Left kidney (tissue), 1 donor: ENCODE measurements at regions not wholly inside any gene's neighbourhood (a gene's known extent, or its start where the extent isn't known, plus 50 kb on each side); places are given as distances from the start of the nearest gene placed in this dataset.
"Not testable (repeated sequence)": the region's sequence is repeated elsewhere in the genome, so short reads cannot be mapped to it uniquely, and the experiment has no call there.

Experiments
- DNase-seq: peaks from one replicate; pipeline ENCODE4 v3.0.0-alpha.2; 2013

DNA sequence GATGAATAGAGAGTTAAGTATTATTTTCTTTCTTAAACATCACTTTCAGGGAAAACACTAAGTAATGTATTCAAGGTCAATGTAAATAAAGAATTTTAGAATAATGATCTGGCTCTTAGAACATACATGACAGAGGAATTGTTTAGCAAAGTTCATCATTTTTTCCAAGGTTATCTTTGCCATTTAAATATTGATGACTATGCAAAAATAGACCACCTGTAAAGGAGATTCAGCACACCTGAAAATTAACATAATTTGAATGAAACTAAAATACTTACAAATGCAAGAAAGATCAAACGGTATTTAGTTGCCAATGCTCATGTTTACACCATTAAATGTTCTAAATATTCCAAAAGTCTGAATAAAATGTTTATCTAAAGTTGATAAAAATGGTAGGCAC, 782.6 kb upstream of the CHORDC1 start:
- no peak for DNase-seq

DNA sequence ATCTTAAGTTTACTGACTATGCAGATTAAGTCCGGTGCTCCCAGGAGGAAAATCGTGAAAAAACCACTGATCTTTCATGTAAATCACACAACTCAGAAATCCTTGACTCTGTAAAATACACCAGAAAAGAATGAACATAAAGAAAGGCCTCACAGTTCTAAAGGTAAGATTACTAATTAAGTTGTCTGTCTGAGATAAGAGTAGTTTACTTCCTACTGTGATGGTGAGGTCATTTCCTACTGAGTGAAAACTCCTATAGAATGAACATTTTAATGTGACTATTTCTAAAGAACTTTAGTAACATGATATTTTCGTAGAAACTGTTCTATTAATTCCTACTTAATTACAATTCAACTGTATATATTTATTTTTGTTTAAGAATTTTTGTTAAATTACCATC, 774.4 kb upstream of the CHORDC1 start:
- DNase-seq = no peak

DNA sequence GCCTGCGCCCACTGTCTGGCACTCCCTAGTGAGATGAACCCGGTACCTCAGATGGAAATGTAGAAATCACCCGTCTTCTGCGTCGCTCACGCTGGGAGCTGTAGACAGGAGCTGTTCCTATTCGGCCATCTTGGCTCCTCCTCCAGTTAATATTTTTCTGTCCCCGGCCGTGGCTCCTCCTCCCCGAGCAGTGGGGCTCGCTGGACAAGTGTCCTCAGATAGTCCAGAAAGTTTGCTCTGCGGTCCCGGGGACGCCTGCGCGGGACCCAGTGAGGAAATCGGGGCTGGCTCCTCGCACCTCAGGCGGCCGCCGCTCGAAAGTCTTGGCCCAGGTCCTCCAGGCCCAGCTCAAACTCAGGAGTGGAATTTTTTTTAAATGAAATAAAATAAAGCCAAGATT, 749.3 kb upstream of the CHORDC1 start:
- DNase-seq = not testable (repeated sequence)

DNA sequence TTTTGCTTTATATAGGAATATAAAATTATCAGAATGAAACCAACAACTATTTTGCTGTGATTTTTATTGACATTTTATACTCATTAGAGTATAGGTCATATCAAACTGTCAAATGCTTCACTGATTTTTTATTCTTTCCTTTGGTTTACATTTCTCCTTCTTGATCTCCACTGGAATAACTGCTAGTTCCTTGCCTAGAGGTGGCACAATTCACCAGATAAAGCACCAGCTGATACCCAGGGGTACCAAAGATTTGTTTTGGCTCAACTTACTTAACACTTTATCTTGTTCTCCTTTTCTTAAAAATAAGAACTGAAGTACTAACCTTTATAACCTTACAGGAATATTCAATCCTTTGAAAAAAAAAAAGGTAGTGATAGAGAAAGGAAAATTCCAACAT, 725.1 kb upstream of the CHORDC1 start:
- no peak for DNase-seq

DNA sequence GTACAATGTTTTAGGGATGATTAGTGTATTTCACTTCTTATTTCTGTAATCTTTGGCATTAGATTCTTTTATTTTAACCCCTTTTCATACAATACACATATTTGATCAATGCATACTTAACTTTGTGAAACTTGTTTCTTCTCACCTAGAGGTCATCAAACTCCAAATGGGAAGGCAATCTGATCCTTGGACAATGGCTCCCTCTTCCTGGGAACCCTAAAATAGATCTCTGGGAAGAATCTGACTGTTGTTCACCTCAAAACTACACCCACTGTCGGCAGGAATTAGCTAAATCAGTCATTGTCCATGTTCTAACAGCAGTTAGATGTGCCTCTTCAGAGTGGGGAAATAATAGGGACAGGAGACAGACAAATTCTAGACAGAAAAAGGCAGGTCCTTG, 707.4 kb upstream of the CHORDC1 start:
- no peak for DNase-seq

DNA sequence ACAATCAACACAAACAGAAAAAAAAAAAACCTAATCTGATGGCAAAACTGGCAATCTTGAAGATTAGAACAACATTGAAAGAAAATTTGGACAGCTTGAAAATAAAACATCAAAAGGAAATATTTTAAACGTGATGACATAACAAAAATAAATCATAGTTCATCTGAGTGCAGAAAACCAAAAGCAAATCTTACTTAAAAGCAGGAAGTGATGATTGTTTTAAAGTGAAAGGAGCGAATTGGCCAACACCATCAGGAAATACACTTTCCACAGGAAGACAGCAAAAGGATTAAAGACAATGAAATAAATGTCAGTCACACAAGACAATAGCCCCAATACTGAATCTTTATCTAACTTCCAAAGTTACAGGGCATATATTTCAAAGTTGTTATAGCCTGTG, 696.5 kb upstream of the CHORDC1 start:
- no peak for DNase-seq

DNA sequence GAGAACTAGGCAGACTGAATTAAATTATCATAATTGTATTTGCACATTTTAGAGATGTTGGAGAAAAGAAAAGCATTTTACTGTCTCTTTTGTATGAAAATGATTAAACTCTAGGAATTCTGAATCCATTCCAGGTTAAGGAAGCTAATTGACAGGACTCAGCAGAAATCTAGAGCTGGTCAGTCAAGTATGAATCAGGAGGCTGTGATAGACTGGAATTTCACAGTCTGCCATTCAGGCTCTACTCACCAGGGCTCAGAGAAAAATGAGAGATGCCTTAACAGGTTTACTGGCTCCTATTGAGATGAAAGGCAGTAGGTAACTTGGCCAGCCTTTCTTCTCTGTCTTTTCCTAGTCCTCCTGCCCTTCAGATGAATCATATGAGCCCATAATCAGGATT, 693.9 kb upstream of the CHORDC1 start:
- no peak for DNase-seq

DNA sequence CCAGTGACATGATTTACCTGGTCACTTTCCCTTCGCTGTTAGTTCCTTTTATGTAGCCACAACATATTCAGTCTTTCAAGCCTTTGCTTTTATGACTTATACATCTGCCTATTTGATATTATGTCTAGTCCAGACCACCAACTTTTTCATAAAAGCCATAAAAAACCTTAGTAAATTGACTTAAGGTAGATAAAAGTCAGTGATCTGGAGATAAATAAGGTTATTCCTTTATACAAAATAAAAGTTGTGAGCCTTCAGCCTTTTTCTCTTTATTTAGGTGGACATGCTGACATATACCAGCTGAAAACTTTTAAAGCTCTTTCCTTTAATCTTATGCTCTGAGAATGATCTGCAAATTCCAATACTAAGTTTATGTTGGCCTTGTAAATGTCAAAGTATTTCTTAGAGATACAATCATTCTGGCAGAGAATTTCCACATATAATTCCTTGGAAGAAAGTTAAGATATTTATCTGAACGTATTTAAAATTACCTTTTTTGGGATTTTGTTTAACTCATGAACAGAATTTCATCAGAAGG, 690.4 kb upstream of the CHORDC1 start:
- DNase-seq = no peak

DNA sequence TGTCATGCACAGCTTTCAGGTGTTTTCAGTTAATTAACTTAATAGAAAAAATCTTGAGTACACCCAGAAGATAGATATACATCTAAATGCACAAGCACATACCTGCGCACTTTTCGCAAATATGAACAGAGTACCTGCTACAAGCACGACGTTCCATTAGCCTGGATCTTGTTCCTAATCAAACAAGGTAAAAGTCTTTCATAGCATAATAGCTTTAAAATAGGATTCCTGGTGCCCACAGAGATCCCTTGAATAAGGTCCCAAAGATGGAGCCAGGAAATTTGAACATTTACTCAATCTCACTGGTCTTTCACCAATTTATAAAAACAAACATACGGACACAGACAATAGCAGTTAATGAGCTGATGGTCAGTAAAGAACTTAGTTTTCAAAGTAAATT, 689.8 kb upstream of the CHORDC1 start:
- no peak for DNase-seq

DNA sequence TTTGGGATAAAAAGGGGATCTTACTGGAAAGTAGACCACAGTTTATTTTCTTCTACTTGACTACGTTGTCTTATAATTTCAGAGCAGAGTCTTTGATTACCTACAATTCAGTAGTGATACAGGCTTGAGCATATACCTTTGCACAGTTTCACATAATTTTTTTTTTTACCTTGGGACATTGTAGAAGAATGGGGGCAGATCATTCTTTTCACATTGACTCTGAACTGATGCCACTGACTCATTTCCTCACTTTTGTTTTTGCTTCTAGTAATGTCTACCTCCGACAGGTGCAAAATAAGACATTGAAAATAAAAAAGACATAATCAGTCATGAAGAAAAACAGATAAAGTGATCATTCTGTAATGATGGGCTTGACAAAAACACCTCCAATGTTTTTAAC, 688.3 kb upstream of the CHORDC1 start:
- no peak for DNase-seq

DNA sequence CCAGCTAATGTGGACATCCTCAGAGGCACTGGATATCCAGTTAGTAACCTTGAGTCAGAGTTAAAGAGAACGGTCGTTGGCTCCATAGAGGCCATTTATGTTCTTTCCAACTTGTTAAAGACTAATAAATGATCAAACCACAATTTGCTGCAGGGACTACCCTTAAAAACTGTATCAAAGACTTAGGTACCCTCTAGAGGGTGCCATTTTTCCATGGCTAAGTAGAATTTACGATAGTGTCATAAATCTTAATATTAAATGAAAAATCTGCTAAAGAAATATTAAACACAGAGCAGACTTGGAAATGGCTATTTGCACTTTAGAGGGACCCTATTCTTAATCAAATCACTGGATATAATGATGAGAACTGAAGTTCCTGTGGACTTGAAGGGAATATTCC, 685.2 kb upstream of the CHORDC1 start:
- DNase-seq = no peak

DNA sequence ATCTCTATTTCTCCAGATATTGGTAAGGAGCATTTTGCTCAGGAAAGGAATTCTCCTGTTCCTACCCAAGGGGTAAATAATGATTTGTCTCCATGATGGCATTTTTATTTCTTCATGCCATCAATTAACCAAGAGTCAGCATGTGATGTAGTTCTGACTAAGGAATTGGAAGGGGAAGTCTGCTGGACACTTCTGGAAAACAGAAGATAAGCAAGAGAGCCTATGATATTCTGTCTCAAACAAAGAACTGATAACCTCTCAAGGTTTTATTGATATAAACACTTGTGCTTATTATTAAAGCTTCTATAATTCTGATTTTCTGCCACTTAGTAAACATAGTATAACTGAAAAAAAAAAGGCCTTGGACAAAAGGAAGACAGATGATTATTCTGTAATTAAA, 673.0 kb upstream of the CHORDC1 start:
- DNase-seq = no peak

DNA sequence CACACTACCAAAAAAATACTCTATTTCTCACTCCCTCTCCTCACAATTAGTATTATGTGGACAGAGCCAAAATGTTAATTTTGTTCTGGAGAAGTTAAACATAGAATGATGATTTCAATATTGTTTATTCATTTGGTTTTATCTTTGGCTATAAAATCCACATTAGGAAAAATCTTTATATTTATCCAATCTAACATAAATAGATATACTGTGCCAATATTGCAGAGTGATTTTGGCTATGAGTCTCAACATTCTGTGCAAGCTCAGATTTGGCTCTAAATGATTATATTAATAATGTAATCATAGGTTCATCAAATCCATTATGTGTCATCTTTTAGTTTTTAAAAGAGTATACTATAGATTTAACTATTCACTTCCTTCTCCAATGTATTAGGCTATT, 667.5 kb upstream of the CHORDC1 start:
- DNase-seq = no peak

DNA sequence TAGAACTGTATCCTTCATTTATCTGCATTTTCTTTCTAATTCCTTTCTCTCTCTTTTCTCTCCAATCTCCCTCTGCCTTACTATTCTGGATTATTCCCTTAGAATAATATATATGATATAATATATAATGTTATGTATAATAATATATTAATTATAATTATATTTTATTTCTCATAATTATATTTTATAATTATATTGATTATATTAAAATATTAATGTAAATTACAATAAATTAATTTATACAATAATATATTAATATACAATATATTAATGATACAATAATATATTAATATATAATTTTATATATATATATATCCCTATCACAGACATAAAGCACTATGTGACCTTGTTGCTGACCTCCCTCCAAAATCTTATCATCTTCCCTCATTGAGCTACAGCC, 661.3 kb upstream of the CHORDC1 start:
- DNase-seq = no peak

DNA sequence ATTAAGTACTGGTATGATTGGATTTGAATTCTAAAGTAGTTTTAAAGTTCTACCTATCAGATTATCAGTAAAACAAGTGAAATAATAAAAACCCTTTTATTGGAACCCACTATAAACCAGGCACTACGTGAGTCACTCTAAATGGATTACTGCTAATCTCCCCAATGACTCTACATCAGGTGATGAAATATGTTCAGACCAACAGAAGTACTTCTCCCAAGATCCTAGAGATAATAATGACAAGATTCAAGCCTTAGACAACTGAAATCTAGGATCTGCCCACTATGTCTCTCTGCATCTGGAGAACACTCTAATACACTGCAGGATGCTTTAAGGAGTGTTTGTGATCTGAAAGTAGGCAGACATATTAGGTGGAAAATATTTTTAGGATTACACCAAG, 652.1 kb upstream of the CHORDC1 start:
- no peak for DNase-seq

DNA sequence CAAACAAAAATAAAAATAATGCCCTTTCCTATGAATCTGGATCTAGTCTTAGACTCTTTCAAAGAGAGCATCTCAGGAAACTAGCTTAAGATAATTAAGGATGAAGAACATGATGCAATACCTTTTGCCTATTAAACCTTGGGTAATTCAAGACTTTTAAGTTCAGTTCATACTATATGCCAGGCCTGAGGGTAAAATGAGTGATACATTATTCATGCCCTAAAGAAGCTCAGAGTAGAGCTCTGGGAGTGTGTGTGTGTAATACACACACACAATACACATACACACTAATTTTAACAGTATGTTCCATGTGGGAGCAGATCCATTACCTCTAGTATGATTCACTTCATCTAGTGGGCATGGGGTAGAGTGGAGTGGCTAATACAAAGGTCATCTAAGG, 651.4 kb upstream of the CHORDC1 start:
- DNase-seq = no peak

DNA sequence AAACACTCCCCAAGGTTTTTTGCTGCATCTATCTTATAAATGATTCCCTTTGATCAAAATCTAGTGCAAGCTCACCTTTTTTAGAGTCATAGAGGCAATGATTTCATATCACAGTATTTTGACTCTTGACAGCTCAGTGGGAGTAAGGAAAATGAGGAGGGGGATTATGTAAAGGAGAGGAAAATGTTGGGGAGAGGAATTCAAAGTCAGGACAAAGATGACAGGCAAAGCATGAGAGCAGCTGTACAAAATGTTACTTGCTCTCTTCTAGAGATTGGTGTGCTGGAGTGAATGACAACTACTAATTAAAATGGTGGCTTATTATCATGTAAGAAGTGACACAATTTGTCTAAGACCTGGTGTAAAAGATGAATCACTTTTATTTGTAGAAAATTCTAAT, 644.6 kb upstream of the CHORDC1 start:
- DNase-seq = no peak

DNA sequence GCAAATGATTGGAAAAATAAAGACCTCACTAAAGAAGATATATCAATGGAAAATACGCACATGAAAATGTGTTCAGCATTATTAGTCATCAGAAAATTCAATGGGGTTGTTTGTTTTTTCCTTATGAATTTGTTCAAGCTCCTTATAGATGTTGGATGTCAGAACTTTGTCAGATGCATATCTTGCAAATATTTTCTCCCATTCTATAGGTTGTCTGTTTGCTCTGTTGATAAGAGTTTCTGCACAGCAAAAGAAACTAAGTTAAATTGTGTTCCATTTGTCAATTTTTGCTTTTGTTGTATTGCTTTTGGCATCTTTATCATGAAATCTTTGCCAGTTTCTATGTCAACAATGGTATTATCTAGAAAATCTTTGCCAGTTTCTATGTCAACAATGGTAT, 633.9 kb upstream of the CHORDC1 start:
- DNase-seq = no peak

DNA sequence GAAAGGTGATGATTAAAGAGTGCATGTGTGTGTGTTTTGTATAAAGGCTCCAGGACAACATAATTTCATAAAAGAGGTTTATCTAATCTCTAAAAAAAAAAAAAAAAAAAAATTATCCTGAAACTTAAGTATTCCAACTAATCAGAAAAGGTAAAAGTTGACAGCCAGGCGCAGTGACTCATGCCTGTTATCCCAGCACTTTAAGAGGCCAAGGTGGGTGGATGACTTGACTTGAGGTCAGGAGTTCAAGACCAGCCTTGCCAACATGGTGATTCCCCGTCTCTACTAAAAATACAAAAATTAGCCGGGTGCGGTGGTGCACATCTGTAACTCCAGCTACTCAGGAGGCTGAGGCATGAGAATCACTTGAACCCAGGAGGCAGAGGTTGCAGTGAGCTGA, 632.7 kb upstream of the CHORDC1 start:
- DNase-seq = no peak

DNA sequence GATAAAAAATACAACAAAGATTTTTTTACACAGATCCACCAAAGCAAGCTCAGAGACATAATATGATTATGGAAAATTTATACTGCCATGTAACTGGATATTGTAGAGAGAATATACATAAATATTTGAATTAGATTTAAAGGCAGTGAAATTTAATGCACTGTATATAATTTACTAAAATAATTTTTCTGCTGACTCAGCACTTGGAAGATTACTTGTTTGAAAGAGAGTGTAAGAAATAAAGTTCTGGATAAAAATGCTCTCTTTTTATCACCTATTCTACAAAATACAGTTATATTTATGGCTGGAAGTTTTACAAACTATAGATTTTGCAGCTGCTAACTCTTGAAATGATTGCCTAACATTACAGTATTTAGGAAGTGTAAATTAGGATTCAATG, 628.3 kb upstream of the CHORDC1 start:
- DNase-seq = no peak

DNA sequence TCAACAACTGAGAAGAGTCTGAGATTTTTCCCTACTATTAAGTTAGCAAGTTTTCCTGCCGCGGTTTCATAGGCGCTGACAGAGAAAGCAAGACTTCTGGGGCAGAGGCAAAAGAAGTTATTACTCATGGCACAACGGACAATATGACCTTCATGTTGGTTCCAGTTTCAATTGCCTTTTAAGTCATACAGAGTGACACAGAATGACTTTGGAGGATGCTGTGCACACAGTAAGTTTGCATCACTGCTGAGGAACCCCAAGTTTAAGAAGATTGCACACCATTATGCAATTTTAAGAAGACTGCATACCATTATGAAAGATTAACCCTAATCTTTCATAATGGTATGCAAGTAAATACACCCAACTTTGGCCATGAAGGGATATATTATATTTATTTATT, 626.5 kb upstream of the CHORDC1 start:
- DNase-seq = no peak

DNA sequence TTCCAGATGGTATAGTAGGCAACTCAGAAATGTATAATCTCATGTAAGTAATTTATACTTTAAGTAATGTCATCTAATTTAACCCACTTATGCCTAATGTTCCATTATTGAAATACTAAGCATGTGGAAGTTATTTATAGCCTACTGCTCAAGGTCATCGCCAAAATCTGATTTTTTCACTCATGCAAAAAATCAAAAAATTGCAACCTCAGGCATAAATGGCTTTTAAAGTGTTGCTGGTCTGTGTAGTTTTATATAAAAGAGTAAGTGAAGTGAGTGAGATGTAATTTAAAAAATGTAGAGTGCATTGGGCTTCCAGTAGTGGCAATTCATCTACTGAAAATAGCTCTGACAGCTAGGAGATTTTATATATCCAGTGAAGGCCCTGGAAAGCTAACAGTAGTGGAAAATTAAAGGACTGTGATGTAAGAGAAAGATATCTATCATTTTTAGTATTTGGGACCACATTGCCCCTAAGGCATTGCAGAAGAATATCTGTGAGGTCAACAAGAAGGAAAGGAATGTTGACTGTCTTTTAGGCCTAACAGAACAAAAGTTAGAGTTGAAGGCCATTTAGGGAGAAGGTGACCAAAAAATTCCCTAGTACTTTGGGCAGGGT, 624.5 kb upstream of the CHORDC1 start:
- no peak for DNase-seq

DNA sequence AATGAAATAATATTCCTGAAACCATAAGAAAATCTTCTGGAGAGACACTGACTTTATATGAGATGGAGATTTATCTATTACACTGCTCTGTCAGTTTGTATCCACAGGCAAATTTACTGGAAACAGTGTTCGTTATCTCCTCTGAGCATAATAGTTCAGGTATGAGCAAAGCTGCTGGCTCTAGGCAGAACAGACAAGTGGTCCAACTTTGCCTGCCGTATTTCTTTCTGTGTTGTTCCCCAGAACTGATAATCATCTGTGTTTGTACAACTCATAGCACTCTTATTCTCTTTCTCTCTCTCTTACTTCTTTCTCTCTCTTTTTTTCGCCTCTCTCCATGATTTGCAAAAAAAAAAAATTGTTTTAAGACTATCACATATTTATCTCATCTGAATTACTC, 623.8 kb upstream of the CHORDC1 start:
- no peak for DNase-seq

DNA sequence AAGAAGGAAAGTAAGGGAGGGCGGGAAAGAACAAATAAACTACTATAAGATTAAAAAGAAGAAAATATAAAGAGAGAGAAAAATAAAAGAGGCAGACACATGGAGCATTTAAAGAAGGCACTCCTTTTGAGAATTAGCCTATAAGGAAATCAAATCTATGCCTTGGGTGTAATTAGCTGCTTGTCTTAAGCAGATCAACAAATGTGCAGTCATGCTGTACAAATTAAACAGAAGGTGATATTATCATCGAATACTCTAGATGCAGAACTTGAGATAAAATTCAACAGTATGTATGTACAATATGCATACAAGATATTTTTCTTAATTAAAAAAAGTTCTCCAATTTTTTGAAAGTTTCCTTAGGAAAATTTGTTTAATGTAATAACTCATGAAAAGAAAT, 623.0 kb upstream of the CHORDC1 start:
- no peak for DNase-seq

DNA sequence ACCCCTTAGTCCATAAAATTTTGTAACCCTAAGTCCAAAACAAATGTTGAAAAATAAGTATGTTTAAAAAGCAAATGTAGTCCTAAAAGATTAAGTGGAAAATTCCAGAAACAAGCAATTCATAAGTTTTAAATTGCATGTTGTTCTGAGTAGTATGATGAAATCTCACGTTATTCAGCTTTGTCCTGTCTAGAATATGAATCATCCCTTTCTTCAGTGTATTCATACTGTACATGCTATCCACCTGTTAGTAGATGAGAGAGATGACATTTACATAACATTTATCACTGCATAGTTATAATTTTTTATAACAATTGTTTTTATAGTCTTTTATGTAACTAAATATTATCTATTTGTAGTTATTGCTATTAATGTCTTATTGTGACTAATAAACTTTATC, 622.3 kb upstream of the CHORDC1 start:
- DNase-seq = no peak
